NCI-H1694 treated with DMSO at 0.1 percent for 48 hours (cell line): ENCODE measurements at regions not wholly inside any gene's neighbourhood (a gene's known extent, or its start where the extent isn't known, plus 50 kb on each side); places are given as distances from the start of the nearest gene placed in this dataset.

ENCODE experiments used
- DNase-seq: peaks from one replicate; lab custom pipeline; 2025; lab: John Stamatoyannopoulos, UW

DNA sequence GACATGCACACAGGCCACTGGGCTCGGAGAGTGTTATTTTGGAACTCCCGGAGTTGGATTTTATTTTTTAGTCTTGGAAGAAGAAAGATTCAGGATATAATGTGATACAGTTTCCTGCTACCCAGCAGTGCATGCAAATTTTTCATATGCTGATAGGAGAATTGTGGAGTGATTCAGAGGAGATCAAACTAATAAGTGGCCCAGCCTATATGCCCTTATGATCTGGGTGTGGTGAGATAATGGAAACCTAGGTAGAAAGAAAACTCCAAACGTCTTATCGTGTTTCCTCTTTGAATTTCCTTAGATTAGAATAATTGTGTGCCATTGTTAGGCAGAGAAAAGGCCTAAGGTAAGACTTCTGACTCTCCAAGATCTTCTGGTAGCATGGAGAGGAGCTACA is 401.2 kb upstream of the BTBD3 start:
- DNase-seq = no peak

GRCh38 chr20:11520596-11520995 is 397.1 kb upstream of the BTBD3 start:
- DNase-seq = no peak

DNA sequence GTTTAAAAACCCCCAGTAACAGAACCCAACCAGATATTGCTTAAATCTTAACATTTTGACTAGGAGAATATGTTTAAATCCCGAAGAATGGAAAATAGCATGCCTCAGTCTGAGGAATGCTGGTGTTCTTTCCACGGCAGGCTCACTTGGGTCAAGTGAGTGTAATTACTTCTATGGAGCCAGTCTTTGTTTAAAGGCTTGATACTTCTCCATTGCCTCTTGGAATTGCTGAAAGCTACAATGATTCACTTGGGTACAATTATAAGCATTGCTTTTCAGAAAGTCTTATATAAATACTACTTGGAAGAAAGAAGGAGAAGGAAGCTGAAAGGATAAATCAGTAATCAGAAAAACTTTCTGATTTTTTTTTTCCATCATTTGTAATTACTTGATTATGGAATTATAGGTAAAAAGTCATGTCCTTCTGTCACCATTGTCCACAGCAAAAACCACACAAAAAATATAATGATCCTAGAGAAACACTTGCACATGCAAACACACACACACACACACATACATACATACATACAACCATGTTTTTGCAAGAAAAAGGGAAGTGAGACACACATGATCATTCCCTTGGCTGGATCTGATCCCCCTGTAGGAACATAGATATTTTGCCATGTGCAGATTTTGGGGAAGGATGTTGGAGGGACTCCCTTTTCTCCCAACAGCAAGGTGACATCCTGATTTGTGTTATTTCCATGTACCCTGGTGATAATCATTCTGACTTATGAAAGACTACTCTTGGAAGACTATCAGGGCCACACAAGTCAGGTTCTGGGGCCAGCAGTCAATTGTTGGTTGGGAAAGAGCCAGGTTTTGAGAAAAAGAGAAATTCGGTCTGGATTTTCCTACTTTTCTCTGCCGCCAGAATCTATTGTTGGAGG is 396.0 kb upstream of the BTBD3 start:
- DNase-seq = no peak

GRCh38 chr20:11522366-11522741 is 395.3 kb upstream of the BTBD3 start:
- no peak for DNase-seq

DNA sequence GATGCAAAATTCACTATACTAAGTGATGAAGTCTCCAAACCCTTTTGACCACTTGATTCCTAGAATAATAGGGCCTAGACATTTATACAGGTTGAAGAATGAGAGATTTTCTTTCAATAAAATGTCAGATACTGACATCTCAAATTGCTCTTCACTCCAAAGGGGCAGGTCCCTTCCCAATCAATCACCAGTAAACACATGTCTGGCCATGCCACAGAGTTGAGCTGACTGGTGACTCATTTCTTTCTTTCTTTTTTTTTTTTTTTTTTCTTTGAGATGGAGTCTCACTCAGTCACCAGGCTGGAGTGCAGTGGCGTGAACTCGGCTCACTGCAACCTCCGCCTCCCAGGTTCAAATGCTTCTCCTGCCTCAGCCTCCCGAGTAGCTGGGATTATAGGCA is 388.6 kb upstream of the BTBD3 start:
- DNase-seq = no peak

DNA sequence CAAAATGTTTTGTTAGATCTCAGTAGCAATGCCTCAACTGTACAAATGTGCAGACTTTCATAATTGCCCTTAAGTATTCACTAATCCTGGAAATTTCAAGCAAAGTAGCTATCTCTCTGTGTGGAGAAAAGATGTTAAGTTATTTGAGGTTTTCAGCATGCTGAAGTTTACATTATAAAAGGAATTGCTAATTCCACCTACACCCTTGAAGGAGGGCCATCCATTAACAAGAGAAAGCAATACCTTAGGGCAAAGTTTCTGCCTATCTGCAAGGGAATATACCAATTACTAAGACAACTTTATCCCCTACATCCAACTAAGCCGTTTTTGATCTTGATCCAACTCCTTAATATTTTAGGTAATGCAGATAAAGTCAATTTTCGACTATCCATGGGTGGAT is 380.7 kb upstream of the BTBD3 start:
- DNase-seq = no peak

DNA sequence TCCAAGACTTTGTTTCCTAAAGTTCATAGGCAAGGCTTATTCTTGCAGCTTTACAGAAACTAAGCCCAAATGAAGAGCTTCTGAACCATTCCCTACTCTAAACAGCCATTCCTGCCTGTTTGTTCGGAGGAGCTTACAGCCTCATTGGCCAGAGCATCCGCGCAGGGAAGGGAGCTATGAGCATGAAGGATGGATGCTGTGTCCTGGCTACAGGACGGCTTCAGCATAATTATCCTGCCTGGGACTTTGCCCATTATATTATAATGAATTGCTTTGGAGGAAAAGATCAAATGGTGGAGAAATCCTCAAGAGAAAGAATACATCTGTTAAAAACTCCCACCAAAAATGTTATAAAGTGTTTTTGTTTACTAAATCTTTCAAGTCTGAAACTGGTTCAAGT is 378.2 kb upstream of the BTBD3 start:
- no peak for DNase-seq

DNA sequence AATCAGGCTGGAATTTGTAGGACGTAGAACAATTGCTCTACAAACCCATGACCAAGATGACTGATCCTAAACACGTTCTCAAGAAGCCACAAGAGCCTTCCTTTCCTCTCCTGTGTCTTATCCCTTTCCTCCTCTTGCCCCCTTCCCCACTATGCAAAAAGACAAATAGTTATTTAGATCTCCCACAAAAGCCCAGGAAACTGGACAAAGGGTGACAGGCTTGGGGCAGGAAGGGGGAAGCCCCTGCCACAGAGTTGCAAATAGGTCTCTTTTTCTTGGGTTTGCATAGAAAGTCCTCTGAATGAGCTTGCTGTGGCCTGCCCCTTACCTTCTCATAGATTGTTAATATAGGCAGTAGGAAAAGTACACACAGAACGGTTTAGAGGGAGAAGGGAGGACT is 377.1 kb upstream of the BTBD3 start:
- DNase-seq = no peak

DNA sequence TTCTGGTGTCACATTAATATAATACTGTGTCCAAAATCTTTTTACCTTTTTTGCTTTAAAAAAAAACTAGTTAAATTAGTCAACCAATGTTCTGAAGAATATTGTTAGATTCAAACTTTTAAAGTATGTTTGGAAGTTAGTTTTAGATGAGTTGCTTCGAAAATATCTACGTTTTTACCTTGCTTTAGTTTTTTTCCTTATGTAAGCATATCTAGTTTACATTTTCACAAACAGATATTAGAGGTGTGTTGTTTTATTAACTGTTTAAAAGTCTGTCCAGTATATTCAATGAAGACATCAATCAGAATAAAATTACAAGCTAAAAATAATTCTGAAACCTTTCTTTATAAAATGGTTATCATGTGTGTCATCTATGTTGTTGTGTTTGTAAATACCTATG is 375.0 kb upstream of the BTBD3 start:
- no peak for DNase-seq

GRCh38 chr20:11544029-11544678 is 373.5 kb upstream of the BTBD3 start:
- peak; percentile 75 for DNase-seq

GRCh38 chr20:11546939-11547338 is 370.8 kb upstream of the BTBD3 start:
- DNase-seq = no peak

DNA sequence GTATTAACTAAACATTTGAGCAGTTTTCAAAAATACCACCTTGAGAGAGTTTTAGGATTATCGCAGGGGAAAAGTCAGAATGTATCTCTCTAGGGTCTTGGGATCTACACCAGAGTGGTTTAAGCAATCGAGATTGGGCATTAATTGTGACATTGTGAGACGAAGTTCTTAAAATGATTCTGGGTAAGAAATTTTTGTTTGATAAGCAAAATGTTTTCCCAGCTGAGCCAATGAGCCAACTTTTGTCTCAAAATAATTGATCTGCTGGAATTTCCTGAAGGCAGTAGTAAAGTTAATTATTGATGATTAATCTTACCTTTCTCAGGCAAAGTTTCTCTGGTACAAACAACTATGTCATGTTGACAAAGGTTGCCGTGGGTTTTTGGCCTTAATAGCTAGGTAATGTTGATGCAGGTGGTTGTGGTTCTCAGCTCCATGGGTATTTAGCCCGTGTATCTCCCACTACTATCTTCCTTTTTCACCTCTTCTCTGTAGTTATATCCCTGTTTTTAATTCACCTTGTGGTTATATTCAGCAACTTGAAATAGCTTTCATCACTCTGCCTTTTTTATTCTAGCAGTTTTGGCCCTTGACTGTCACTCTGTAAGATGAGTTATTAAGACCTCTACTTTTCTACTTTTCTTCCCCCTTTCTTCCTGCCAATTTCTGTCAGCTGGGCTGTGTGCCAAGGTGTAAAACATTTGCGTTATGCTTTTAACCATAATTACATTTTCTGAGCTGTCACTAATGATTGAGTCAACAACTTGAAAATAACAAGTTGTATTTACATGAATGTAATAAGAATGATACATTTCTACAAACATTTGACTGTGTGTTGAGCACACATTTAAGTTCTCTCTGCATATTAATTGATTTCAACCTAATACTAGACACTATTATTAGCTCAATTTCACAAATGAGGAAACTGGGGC is 368.3 kb upstream of the BTBD3 start:
- DNase-seq = no peak

GRCh38 chr20:11550657-11551338 is 366.9 kb upstream of the BTBD3 start:
- DNase-seq = no peak

GRCh38 chr20:11551479-11551878 is 366.2 kb upstream of the BTBD3 start:
- DNase-seq = no peak

GRCh38 chr20:11553603-11554002 is 364.1 kb upstream of the BTBD3 start:
- DNase-seq = peak; percentile 3

- no peak for DNase-seq
Measured at GRCh38 chr20:11555510-11555909, 362.2 kb upstream of the BTBD3 start.

- no peak for DNase-seq
Measured at GRCh38 chr20:11556410-11556809, 361.3 kb upstream of the BTBD3 start.

- no peak for DNase-seq
Measured at GRCh38 chr20:11564491-11564890, 353.2 kb upstream of the BTBD3 start.

- DNase-seq = no peak
Measured at GRCh38 chr20:11569163-11569562, 348.5 kb upstream of the BTBD3 start.

GRCh38 chr20:11573507-11573906 is 344.2 kb upstream of the BTBD3 start:
- DNase-seq = no peak

- no peak for DNase-seq
Measured at GRCh38 chr20:11581271-11581670, 336.4 kb upstream of the BTBD3 start.

DNA sequence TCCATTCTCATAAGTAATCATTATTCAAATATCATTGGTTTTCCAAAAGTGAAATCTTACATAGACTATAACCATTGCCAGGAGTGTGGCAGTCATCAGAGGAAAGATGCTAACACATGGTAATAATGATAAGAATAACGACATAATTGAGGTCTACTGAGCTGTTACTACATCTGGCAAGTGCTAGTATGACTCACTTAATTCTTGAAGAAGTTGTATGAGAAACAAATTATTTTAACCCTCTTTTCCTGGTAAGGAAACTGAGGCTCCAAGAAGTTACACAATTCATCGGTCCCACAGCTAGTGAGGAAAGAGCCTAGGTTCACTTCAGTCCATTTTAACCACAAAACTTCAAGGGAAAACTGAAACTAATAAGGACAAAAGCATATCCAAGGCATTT is 335.6 kb upstream of the BTBD3 start:
- no peak for DNase-seq
